PC-9 (cell line): ENCODE measurements at regions not wholly inside any gene's neighbourhood (a gene's known extent, or its start where the extent isn't known, plus 50 kb on each side); places are given as distances from the start of the nearest gene placed in this dataset.

Experiments used
- BruUV-seq: library from RNA; stranded (reverse); fragments of 400-500 nt; replicated peaks from 2 replicates; lab custom pipeline; 2021; lab: Mats Ljungman, UMichigan
- CTCF ChIA-PET: fragments of 300-600 bp; sonication (Branson Sonifier 250); formaldehyde crosslinking; loops from one replicate; lab custom pipeline; 2022; ENCODE audit warnings: antibody characterized with exemption; lab: Charles Lee
- POLR2A ChIA-PET: fragments of 300-600 bp; sonication (Branson Sonifier 250); formaldehyde crosslinking; loops from one replicate; lab custom pipeline; 2022; ENCODE audit warnings: antibody characterized with exemption; ENCODE audit not compliant: unreplicated experiment; lab: Charles Lee
- DNase-seq, 2 experiments: peaks; one replicate each; pipeline versions ENCODE4 v3.0.0 to v3.0.0-alpha.2; 2015 to 2022; ENCODE audit warnings: mixed read lengths in 1 of 2
- H2AFZ ChIP-seq: fragments of 200-600 bp; sonication (generic); 2 replicates; pipeline ENCODE4 v1.8.1; 2017; ENCODE audit warnings: antibody characterized with exemption
- H3F3A ChIP-seq: fragments of 200-600 bp; sonication (generic); 2 replicates; pipeline ENCODE4 v1.8.1; 2017; ENCODE audit warnings: antibody characterized with exemption, mild to moderate bottlenecking, low read depth; ENCODE audit not compliant: insufficient read depth
- H3K27ac ChIP-seq: fragments of 200-600 bp; sonication (generic); 2 replicates; pipeline ENCODE4 v1.6.1; 2016; ENCODE audit warnings: mixed run types
- H3K27me3 ChIP-seq: fragments of 200-600 bp; sonication (generic); 2 replicates; pipeline ENCODE4 v1.6.1; 2016; ENCODE audit warnings: low read depth, mixed run types; ENCODE audit not compliant: insufficient read depth
- H3K36me3 ChIP-seq: fragments of 200-600 bp; sonication (generic); 2 replicates; pipeline ENCODE4 v1.6.1; 2016; ENCODE audit warnings: low read depth, mixed run types
- H3K4me1 ChIP-seq: fragments of 200-600 bp; sonication (generic); replicated peaks from 2 replicates; pipeline ENCODE4 v1.6.1; 2016; ENCODE audit warnings: mixed run types; ENCODE audit not compliant: insufficient read depth
- H3K4me2 ChIP-seq: fragments of 200-600 bp; sonication (generic); 2 replicates; pipeline ENCODE4 v1.6.1; 2017; ENCODE audit warnings: mixed run types
- H3K4me3 ChIP-seq: fragments of 200-600 bp; sonication (generic); 2 replicates; pipeline ENCODE4 v1.6.1; 2016; ENCODE audit warnings: mixed run types
- H3K79me2 ChIP-seq: fragments of 200-600 bp; sonication (generic); 2 replicates; pipeline ENCODE4 v1.6.1; 2017; ENCODE audit warnings: low read depth, mixed run types
- H3K9me2 ChIP-seq: fragments of 200-600 bp; sonication (generic); 2 replicates; pipeline ENCODE4 v1.8.1; 2017; ENCODE audit warnings: mild to moderate bottlenecking; ENCODE audit not compliant: insufficient read depth
- H3K9me3 ChIP-seq: fragments of 200-600 bp; sonication (generic); 2 replicates; pipeline ENCODE4 v1.8.1; 2016; ENCODE audit warnings: low read depth; ENCODE audit not compliant: insufficient read depth
- H4K20me1 ChIP-seq: fragments of 200-600 bp; sonication (generic); 2 replicates; pipeline ENCODE4 v1.8.1; 2017; ENCODE audit not compliant: insufficient read depth
- EZH2 ChIP-seq: fragments of 200-600 bp; sonication (generic); IDR thresholded peaks from 2 replicates; pipeline ENCODE4 v1.8.0; 2017; ENCODE audit warnings: antibody characterized with exemption, low read depth
- intact Hi-C: fragments of 100-400 bp; cut with micrococcal nuclease; formaldehyde crosslinking; loops from one replicate; pipeline ENCODE4 v1.10.0; 2022; ENCODE audit not compliant: unreplicated experiment
- TF ChIP-seq, protein P1 (sequence below): fragments of 200-600 bp; sonication (generic); conservative IDR thresholded peaks from 2 replicates; pipeline ENCODE4 v1.6.1; 2017; ENCODE audit warnings: mixed run types, antibody characterized with exemption, mild to moderate bottlenecking, moderate library complexity

DNA sequence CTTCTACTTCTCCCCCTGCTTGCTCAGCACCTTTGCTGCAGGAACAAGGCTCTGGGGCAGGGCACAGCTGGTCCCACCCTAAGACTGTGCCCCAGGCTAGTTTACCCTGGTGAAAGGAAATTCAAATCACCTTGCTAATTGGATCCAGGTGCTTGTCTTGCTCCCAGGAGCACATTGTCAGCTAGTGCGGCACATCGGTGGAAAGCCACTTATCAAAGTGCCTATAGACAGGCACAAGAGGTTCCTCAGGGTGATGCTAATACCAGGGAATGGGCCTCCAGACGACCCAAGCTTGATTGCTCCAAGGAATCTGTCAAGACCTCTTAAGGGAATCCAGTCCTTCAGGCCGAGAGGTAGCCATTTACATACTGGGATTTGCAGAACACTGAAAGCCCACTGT is 64.5 kb upstream of the PRPS1 start:
- CTCF ChIA-PET: interaction anchor here (0.6 kb wide), 1 partner anchor 93 kb away, joined by 3 read pairs; no protein-coding TSS in a partner anchor
- Histone ChIP-seq H3K27me3 (no peaks in the 10 kb centered on the region), H3K9me3 (no peaks in the 10 kb centered on the region), H3F3A (peaks cover 13% of the 10 kb centered on the region; the same call in 1 of the 2 replicates), H3K79me2 (no peaks in the 10 kb centered on the region), H2AFZ (no peak overlapping the region), H3K4me3 (no peak overlapping the region), H3K27ac (no peak overlapping the region), H3K9me2 (no peaks in the 10 kb centered on the region), H3K36me3 (no peaks in the 10 kb centered on the region), H3K4me1 (peaks cover 28% of the 10 kb centered on the region), H3K4me2 (no peak overlapping the region), H4K20me1 (no peaks in the 10 kb centered on the region)
- POLR2A ChIA-PET: no interaction called here
- no peak for DNase-seq
- BruUV-seq: no TSS peak
- intact Hi-C loops: no loop called here
- TF ChIP-seq EZH2: no peak
- TF ChIP-seq, protein P1, sequence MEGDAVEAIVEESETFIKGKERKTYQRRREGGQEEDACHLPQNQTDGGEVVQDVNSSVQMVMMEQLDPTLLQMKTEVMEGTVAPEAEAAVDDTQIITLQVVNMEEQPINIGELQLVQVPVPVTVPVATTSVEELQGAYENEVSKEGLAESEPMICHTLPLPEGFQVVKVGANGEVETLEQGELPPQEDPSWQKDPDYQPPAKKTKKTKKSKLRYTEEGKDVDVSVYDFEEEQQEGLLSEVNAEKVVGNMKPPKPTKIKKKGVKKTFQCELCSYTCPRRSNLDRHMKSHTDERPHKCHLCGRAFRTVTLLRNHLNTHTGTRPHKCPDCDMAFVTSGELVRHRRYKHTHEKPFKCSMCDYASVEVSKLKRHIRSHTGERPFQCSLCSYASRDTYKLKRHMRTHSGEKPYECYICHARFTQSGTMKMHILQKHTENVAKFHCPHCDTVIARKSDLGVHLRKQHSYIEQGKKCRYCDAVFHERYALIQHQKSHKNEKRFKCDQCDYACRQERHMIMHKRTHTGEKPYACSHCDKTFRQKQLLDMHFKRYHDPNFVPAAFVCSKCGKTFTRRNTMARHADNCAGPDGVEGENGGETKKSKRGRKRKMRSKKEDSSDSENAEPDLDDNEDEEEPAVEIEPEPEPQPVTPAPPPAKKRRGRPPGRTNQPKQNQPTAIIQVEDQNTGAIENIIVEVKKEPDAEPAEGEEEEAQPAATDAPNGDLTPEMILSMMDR: no peak

DNA sequence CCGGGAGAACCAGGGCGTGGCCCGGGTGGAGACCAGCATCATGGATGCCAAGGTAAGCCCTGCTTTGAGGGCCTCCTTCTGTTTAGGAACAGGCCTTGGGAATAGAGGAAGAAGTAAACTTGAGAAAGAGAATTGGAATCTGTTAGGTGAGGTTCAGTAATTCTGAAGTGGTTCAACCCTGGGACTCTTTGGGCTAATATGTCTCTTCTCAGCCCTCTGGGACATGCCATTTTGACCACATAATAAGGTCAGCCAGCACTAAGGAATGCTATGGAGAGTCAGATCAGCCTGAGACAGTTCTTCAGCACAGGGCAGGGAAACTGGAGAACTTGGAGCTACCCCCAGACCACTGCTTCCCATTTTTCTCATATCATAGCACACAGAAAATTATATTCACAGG is 63.3 kb upstream of the PRPS1 start:
- no peaks in the 10 kb centered on the region for H3K27me3 ChIP-seq
- no peaks in the 10 kb centered on the region for H3K9me3 ChIP-seq
- H2AFZ ChIP-seq: no peak overlapping the region
- peaks cover 5% of the 10 kb centered on the region; the same call in 1 of the 2 replicates for H3F3A ChIP-seq
- BruUV-seq: no TSS peak
- CTCF ChIA-PET: no interaction called here
- POLR2A ChIA-PET: no interaction called here
- intact Hi-C loops: no loop called here
- H3K36me3 ChIP-seq: no peaks in the 10 kb centered on the region
- TF ChIP-seq, protein P1: no peak
- no peak for TF ChIP-seq EZH2
- H4K20me1 ChIP-seq: no peaks in the 10 kb centered on the region
- H3K4me3 ChIP-seq: no peak overlapping the region
- DNase-seq: no peak
- no peaks in the 10 kb centered on the region for H3K9me2 ChIP-seq
- H3K79me2 ChIP-seq: no peaks in the 10 kb centered on the region
- H3K4me1 ChIP-seq: peaks cover 20% of the 10 kb centered on the region
- H3K4me2 ChIP-seq: no peak overlapping the region
- H3K27ac ChIP-seq: no peak overlapping the region

DNA sequence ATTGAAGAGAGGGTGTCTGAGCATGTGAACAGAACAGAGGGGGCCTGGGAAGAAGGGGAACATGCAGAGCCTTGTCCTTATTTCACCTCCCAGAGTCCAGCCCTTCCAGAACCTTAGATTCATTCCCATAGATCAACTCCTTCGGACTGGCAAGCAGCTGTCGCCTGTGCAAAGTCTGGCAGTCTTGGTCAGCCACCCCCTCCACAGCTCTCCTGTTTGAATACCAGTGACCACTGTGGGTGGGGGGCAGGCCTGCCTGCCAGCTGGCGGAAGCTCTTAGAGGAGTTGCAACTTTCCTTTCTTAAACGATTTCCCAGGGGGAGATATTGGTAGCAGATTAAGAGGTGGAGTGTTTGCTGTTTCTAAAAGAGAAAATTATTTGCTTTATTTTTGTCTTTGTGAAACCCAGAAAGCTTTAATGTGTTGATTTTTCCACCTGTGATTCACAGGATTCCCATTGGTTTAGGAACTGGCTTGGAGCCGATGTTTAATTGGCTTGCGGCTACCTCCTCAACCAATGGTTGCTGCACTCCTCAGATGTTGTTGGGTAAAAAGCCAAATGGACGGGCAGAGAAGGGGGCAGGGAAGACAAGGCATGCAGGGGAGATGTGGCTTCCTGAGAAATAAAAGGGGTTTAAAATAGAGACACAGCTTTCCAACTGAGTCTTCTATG is 62.2 kb upstream of the PRPS1 start:
- no peak overlapping the region for H3K27ac ChIP-seq
- ChIA-PET CTCF (no interaction called here), POLR2A (interaction anchor here (0.6 kb wide), 1 partner anchor 88 kb away, joined by 3 read pairs; no protein-coding TSS in a partner anchor)
- DNase-seq: no peak
- no peaks in the 10 kb centered on the region for H4K20me1 ChIP-seq
- H3K27me3 ChIP-seq: no peaks in the 10 kb centered on the region
- no peak overlapping the region for H3K4me2 ChIP-seq
- H3K79me2 ChIP-seq: no peaks in the 10 kb centered on the region
- no peaks in the 10 kb centered on the region for H3K9me2 ChIP-seq
- no peaks in the 10 kb centered on the region for H3K36me3 ChIP-seq
- no peaks in the 10 kb centered on the region for H3K9me3 ChIP-seq
- intact Hi-C loops: no loop called here
- H2AFZ ChIP-seq: no peak overlapping the region
- TF ChIP-seq, protein P1: no peak
- TF ChIP-seq EZH2: no peak
- peaks cover 6% of the 10 kb centered on the region; the same call in 1 of the 2 replicates for H3F3A ChIP-seq
- BruUV-seq: no TSS peak
- H3K4me1 ChIP-seq: peaks cover 23% of the 10 kb centered on the region
- no peak overlapping the region for H3K4me3 ChIP-seq
